ENCODE measurements at regions not wholly inside any gene's neighbourhood (a gene's known extent, or its start where the extent isn't known, plus 50 kb on each side); places are given as distances from the start of the nearest gene placed in this dataset.
"Not testable (repeated sequence)": the region's sequence is repeated elsewhere in the genome, so short reads cannot be mapped to it uniquely, and the experiment has no call there.

DNA sequence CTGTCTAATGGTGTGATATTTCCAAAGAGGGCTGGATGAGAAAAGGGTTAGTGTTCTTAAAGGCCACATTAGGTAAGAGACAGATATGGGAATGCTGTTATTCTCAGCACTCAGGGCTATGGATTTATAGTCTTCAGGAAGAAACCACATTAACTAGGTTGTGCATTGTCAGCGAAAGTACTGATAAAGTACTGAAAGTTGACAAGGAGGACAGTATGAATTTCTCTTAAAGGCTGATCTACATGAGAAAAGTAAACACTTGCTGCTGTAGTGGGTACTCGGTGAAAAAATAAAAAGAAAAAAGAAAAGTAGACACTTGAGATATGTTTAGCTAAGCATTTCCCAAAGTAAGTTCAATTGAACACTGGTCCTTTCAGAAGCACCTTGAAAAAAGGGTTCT is 381.0 kb upstream of the RPS23 start:
- no peak for DNase-seq (ENCODE audit: low read depth in 3 of 3, low spot score in 1 of 3)

DNA sequence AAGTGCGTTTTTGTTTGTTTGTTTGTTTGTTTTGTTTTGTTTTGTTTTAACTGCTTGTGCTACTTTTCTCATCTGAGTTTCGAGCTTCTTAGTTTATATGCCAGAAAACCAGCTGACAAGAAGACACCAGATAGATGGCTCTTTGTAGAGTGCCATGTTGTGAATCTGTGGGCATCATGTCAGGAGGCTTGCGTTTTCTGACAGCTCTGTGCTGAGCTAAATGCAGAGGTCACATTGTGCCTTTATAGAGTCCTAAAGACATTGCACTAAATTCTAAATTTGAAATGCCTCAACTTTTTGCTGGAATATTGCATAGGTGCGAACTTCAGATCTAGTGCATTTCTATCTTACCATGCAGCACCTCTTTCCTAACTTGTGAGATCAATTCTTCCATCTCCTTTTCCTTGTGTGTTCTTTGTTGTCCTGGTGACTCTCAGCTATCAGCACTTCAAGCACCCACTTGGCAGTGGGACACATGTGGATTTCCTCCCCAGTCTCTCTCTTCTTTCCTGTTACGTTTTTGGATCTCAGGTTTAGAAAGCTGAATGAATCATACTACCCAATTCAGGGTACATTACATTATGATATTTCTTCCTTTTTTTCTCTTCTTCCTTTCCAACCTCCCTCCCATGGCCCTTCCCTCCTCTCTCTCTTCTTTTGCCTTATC is 379.0 kb upstream of the RPS23 start:
- DNase-seq (ENCODE audit: low read depth in 3 of 3, low spot score in 1 of 3) = no peak

DNA sequence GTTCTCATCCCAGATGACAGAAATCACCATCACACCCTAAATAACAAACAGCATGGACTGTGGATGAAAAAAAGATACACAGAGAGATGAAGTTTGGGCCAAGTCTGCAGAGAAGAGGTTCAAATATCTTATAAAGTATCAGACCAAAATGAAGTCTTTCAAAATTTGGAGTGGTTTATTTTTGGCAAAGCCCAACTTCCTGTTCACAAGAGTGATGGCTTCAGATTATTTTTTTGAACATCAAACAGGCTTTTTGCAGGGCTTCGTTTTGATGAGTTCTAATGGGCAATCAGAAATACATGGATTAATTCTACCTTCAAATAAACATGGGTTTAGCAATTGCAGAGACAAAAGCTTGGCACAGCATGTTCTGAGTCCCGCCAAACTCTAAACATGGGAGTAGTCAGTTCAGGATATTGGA is 378.2 kb upstream of the RPS23 start:
- no peak for DNase-seq (ENCODE audit: low read depth in 3 of 3, low spot score in 1 of 3)

DNA sequence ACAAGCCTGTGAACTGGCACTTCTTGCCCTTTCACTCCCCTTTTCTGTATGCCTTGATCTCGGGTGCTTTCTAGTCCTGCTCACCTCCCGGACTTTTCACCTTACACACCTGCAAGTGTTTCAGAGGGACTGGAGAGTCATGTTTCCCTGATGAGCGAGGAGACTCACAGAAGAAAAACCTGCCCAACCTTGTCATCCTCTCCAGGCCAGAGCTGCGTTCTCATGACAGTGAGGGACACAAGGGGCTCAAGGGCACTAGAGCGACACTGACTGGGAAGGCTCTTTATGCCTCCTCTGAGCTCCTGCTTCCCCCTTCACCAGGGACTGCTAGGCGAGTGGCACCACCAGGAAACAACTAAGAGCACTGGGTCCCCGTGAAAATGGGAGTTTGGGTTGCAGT is 376.9 kb upstream of the RPS23 start:
- no peak for DNase-seq (ENCODE audit: low read depth in 3 of 3, low spot score in 1 of 3)

DNA sequence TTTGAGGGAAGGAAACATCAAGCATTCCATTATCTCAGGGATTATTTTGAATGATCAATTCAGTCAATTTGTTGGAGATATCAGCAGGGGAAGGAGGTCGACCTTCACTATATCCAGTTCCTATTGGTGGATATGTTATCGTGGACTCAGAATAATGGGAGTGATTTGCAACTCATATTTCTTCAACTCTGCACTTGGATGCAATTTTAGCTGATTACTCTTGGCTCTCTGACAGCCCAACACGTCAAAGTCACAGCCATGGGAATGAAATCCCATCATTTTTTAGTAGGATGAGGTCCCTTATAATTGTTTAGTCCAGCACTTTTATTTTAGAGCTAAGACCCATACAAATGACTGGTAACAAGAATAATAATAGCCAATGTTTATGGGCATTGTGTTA is 371.8 kb upstream of the RPS23 start:
- DNase-seq (ENCODE audit: low read depth in 3 of 3, low spot score in 1 of 3) = no peak

DNA sequence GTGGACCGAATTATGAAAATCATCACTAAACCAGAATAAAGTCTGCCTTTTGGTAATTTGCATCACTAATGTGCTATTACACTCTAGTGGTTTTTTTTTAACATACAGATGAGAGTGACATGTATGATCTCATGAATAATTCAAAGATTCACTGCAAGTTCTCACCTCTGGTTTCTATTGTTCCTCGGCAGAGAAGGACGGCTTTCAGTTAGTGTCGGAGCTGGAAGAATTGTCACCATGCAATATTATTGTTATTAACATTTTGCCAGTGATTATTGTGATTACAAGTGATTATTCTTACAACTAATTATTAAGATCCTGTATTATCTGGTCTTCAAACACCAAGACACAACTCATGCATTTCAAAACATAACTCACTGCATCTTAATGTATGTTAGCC is 366.6 kb upstream of the RPS23 start:
- no peak for DNase-seq (ENCODE audit: low read depth in 3 of 3, low spot score in 1 of 3)

DNA sequence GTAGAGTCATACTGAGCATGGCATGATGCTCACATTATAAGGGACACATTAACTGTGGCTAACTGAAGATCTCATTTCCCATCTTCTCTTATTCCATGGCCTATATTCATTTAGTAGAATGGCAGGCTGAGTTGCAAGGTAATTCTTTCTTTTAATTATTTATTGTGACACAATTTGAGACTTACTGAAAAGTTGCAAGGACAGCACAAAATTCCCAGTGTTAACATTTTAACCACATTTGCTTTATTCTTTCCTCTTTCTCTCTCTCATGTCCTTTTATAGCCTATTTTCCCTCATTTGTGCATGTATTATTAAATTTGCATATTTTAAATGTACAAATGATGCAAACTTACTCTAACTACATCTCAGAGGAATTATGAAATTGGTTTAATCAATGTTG is 366.1 kb upstream of the RPS23 start:
- no peak for DNase-seq (ENCODE audit: low read depth in 3 of 3, low spot score in 1 of 3)

DNA sequence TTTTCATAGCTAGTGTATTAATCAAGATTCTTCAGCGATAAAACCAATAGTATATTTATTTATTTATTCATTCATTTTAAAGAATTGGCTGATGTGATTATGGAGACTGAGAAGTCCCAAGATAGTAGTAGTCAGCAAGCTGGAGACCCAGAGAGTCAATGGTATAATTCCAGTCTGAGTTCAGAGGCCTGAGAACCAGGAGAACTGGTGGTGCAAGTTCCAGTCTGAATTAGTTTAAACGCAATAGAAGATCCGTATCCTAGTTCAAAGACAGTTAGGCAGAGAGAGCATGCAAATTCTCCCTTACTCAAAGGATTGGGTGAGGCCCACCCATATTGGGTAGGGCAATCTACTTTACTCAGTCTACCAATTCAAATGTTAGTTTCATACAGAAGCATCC is 364.2 kb upstream of the RPS23 start:
- DNase-seq (ENCODE audit: low read depth in 3 of 3, low spot score in 1 of 3) = no peak

DNA sequence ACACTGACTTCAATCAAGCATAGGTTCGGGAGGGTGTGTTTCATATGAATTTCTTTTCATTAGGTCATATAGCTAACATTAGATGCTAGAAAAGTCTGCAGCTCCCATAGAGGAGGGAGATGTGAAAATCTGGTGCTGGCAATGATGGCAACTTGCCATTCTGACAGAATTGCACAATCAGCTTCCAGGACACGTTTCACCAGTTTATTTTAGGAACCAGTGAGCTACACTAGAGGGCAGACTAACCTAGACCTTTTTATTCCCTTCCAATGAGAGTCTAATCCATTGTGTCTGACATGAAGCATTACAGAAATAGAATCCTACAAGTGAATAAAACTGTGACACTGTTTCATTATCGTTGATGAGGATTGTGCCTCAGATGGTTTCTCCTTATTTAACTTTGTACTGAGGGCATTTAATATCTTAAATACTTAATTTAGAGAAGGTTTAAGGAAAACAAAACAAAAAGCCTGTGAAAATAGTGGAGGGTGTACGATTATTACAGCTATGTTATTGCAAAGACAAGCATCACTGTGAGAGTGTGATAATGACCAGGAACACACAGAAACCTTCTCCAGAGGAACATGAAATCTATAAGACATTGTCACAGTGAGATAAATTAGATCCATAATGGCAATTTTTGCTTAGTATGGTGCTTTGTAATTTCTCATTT is 363.3 kb upstream of the RPS23 start:
- DNase-seq (ENCODE audit: low read depth in 3 of 3, low spot score in 1 of 3) = no peak

DNA sequence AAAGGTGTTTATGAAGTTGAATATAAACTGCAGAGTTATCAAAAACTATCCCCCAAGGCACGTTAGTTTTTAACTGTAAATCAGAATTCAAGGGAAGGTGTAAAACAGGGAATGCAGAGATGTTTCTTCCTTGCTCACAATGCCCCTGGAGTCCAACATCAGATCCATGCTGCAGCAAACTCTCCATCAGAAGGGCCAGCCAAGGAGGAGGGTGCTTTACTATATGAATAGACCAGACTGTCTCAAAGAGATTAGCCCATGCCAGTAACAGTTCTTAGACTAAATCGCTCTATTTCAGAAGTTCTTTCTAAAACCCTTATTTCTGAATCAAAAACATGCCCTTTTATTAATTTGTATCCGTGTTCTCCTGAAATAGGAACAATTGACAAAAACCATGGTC is 362.8 kb upstream of the RPS23 start:
- no peak for DNase-seq (ENCODE audit: low read depth in 3 of 3, low spot score in 1 of 3)

DNA sequence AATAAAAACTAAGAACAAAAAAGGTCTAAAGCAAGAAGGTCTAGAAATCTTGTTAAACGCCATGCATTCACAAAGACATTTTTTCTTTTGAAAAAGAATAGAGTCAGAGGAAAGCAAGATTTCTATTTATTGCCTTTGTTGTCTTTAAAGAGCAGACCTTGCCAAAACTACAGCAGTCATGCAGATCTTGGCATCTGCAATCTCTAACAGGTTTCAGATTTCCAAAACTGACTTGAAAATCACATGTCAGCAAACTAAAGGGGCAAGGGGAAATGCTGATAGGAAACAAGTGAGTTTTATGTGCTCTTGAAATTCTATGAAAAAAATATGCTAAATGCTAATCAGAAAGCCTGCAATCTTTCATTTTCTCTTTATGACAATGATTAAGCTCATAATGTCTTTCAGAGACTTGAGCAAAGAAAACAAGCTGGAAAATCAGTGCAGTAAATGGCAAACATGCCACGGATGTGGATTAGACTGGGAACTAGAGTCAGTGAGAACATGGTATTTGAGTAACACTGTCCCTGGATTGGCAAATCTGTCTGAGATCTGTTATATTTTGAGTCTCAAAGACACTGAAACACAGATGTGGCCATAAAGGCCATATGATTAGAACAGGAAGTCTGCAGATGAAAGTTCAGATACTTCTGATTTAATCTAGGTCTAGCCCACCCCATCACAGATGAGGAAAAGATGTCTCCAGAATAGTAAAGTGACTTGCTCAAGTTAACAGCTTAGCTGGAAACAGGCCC is 361.4 kb upstream of the RPS23 start:
- no peak for DNase-seq (ENCODE audit: low read depth in 3 of 3, low spot score in 1 of 3)

DNA sequence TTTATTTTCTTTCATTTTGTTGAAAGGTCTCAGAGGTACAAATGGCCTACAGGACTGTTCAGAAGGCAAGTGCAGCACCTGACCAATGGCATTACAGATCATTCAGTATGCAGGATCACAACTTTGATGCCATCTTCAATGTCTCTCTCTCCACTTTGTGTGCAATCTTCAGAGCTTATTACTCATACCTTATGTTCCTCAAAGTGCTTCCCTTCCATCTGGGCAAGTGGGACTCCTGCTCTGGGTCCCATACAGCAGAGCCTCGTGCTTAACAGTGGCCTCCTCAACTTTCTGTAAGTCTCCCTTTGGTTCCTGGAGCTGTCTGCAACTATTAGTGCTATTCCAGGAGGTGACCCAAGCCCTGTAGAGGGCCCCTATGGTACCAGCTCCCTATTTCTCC is 358.4 kb upstream of the RPS23 start:
- no peak for DNase-seq (ENCODE audit: low read depth in 3 of 3, low spot score in 1 of 3)

DNA sequence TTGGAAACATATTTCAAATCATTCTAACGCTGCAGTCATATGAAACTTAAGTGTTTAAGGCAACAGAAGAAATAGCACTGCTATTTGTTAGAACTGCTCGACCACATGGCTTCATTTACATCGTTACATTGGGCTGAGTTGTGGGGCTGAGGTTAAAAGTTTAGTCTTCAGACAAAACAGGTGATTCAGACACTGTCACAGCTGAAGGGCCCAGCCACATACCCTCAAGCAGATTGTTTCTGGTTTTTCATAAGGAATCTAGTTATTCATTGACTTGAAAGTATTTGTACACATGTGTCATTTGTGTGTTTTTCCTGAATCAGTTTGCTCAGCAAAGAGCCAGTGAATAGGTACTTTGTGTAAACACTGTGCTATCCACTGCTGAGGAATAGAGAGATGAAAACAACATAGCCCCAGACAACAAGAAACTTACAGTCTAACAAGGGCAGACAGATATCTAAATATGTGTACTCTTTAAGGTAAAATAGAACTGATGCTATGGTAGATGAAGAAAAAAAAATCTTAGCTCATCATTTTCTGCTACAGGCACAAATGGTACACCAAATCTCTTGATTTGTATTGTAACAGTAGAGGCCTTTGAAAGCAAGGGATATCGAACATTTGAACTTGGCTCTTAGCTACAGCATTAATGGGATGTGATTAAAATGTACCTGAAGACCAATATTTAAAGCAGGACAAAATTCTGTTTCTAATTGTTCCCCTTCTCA is 357.6 kb upstream of the RPS23 start:
- no peak for DNase-seq (ENCODE audit: low read depth in 3 of 3, low spot score in 1 of 3)

DNA sequence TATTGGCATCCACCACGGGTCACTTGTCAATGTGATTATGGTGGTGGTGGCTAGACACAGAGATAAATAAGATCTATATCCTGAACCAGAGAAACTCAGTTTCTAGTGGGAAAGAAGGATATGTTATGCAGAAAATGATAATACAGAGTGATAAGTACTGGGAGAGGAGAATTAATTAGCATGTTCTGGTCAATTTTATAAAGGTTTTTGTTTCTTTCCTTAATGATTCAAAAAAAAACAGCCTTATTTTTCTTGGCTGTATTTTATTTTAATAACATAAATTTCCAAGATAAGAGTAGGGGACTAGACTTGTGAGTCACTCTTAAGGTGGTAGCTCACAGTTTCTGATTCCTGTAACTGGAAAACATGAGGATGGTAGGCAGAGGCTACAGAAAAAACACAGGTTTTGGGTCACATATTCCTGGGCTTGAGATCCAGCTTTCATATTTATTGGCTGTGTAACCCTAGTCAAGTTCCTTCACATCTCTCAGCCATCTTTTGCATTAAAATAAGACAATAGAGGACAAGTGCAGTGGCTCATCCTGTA is 350.3 kb upstream of the RPS23 start:
- no peak for DNase-seq (ENCODE audit: low read depth in 3 of 3, low spot score in 1 of 3)

DNA sequence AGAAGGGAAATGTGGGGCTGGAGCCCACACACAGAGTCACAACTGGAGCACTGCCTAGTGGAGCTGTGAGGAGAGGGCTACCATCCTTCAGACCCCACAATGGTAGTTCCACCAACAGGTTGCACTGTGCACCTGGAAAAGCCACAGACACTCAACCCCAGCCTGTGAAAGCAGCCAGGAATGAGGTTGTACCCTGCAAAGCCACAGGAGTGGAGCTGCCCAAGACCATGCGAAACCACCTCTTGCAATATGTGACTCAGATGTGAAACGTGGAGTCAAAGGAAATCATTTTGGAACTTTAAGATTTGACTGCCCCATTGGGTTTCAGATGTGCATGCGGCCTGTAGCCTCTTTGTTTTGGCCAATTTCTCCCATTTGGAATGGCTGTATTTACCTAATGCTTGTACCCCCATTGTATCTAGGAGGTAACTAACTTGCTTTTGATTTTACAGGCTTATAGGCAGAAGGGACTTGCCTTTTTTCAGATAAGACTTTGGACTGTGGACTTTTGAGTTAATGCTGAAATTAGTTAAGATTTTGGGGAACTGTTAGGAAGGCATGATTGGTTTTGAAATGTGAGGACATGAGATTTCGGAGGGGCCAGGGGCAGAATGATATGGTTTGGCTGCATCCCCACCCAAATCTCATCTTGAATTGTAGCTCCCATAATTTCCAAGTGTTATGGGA is 348.9 kb upstream of the RPS23 start:
- not testable (repeated sequence) for DNase-seq (ENCODE audit: low read depth in 3 of 3, low spot score in 1 of 3)

DNA sequence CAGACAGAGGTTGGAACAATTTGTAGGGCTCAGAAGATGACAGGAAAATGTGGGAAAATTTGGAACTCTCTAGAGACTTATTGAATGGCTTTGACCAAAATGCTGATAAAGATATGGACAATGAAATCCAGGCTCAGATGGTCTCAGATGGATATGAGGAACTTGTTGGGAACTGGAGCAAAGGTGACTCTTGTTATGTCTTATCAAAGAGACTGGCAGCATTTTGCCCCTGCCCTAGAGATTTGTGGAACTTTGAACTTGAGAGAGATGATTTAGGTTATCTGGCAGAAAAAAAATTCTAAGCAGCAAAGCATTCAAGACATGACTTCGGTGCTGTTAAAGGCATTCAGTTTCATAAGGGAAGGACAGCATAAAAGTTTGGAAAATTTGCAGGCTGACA is 347.9 kb upstream of the RPS23 start:
- DNase-seq (ENCODE audit: low read depth in 3 of 3, low spot score in 1 of 3) = not testable (repeated sequence)

DNA sequence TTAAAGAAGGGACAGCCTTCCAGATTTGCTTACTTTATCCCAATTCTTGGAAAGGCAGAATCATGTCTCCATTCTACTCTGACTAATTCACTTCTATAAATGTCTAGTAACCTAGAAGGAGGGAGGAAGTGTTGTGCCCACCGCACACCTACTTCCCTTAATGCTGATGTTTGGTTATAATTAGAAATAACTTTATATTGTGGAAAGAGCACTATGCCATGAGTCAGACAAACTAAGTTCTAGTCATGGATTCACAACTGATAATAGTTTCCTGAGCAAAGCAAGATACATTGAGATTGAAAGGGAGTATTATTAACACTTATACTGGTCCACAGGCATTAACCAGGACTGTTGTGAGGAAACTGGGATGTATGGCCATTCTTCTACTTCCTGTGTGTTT is 345.9 kb upstream of the RPS23 start:
- DNase-seq (ENCODE audit: low read depth in 3 of 3, low spot score in 1 of 3) = no peak

DNA sequence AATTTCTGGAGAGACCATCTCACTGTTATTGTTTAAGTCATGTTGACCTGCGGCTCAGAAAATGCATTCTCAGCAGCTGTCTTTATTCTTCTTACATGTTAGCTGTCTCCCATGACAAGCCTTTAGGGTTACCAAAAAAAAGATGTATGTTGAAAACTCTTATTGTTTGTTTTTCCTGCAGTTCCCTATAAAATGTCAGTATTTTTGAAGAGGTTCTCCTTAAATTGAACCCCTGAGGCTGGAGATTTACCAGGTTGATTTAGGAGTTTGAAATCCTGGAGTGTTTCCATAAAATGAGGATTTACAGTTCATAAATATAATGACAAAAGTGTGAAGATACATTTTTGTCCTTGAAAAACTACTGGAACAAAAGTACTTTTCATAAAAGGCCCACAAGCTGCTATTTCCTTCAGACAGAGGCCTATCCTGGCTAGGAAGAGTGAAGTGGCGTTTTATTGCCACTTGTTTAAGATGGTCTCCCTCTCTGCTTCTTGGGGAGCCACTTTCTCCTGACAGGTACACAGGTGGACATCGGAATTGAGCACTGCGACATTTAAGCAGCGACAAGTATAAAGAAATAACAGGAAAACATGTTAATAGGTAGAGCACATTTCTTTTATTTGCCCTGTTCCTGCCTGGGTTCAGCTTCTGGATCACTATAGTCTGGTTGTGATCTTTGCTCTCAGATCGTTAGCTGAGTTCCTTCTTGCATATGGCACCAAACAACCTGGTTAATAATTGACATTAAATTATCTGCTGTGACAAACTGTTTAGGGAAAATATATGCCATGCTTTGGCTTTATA is 344.8 kb upstream of the RPS23 start:
- DNase-seq (ENCODE audit: low read depth in 3 of 3, low spot score in 1 of 3) = no peak

DNA sequence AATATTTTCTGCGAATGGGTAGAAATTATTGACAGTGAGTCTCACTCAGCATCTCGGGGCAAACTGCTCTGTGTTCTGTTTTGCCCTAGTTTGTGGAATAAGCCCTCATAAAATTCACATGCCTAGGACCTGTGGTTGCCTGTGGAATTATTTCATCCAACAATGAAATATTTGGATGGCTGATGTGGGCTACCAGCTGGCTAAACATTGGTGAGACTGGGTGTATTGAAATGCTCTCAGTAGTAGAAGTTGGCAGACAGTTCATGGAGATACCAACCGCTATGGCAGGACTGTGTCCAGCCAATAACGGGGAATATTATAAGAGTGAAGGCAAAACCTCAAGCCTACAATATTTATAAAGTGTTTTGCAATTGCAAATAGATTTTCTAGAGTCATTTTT is 344.1 kb upstream of the RPS23 start:
- DNase-seq (ENCODE audit: low read depth in 3 of 3, low spot score in 1 of 3) = no peak

DNA sequence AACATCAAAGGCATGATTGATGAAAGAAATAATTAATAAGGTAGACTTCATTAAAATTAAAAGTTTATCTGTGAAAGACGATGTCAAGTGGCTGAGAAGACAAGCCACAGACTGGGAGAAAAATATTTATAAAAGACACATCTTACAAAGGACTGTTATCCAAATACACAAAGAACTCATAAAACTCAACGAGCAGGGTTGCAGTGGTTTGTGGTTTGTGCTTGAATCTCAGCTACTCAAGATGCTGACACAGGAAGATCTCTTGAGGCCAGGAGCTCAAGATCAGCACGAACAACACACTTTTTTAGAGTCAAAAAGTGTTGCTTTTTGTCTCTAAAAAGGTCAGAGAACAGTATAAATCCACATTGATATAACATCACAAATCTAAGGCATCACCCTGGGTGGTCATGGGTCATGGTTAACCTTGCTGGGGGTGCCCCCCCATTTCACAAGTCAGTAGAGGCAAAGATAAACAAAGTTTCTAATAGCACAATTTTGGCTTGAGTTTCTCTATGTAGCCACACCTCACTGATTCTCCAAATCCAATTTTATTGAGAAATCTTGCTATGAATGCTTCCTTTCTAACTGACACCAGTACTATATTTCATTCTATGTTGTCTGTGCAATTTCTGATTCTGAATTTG is 342.9 kb upstream of the RPS23 start:
- DNase-seq (ENCODE audit: low read depth in 3 of 3, low spot score in 1 of 3) = no peak

Measured in stimulated activated CD4-positive, alpha-beta T cell treated with anti-CD3 and anti-CD28 coated beads, TNF-alpha, amount 100 ng/mL, for 1 hour (primary cell).